SKM-1 treated with dmso at 0.1 percent for 144 hours (cell line): ENCODE measurements at regions not wholly inside any gene's neighbourhood (a gene's known extent, or its start where the extent isn't known, plus 50 kb on each side); places are given as distances from the start of the nearest gene placed in this dataset.

ENCODE experiments used
- DNase-seq: peaks from one replicate; lab custom pipeline; 2025; ENCODE audit not compliant: unreplicated experiment; lab: John Stamatoyannopoulos, UW

DNA sequence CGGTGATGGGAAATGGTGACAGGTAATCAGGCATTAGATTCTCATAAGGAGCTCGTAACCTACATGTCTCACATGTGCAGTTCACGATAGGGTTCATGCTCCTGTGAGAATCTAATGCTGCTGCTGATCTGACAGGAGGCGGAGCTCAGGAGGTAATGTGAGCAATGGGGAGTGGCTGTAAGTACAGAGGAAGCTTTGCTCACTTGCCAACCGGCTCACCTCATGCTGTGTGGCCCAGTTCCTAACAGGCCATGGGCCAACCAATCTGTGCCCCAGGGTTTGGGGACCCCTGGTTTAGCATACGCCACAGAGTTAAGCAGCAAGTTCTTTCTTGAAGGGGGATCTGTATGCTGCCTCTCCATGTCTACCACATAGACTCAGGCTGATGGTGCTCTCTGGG is 133.1 kb downstream of the IQUB start:
- DNase-seq = no peak

DNA sequence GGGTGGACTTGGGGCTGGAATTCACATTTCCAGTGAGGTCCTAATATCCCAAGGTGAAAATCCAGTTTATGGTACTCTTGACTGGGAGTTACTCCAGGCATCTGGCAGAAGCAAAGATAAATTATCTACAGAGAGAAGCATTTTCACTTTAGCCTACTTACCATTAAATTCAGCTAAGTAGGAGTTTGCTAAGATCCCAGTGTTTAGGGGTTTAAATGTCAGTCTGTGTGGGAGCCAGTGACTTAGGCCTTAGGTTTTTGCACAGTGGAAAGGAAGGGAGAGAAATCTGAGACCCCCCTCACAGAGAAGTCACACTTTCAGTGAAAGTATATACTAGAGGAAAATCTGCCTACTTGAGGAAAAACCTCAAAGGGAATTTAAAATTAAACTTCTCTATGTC is 134.2 kb downstream of the IQUB start:
- no peak for DNase-seq

DNA sequence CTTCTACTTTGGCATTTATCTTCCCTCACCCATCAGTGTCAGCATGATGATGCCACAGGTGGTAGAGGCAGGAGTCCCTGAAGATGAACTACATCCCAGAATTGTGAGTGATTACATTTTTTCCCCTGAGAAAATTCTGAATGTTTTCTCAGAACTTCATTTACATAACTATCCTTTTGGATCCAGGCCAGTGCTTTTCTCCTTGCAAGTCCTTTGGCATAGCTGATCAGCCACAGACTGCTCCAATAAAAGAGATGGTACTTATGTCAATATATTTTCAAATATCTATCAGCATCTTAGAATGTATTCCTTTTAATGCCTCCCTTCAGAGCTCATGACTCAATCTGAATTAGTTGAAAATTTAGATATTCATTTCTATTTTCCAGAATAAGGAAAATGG is 135.5 kb downstream of the IQUB start:
- DNase-seq = no peak

DNA sequence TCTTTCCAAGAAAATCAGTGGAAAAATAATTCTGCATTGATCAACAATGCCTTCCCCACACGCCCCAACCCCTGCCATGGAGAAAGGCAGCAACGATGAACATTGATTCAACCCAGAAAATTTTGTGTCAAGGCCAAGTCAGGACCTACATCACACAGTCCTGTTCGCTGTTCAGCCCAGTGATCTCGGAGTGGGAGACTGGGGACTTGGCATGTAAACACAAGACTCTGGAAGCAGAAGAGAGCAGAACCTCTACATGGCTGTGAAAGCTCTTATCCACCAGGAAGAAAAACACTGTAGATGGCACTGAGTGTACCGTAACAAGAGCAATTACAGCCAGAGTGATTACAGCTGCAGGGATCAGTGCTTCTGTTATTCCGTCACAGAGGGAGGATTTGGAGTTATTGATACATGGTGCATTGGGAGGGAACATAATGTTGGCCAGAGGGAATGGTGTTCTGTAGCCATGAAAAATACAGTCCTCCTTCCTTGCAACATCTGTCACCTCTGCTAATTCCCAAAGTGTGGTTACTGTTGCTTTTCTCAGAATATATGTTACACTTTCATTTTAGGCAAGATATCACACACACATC is 136.6 kb downstream of the IQUB start:
- DNase-seq = no peak

DNA sequence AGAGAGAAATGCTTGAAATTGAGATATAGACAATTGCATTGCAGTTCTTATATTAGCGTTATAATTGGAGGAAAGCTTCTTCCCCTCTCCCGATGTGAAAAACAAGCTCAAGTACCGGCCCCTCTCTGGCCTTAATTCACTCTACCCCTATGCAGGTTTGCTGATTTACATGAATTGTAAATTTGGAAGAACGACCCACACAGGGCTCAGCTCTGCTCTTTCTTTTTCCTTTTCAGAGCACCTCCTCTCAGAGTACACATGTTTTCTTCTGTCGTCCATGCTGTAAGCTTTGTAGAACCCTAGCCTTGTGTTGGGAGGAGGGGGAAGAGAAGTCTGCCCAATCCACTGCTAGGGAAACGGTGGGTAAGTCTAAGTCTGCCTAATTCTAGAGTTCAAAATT is 140.8 kb downstream of the IQUB start:
- no peak for DNase-seq

DNA sequence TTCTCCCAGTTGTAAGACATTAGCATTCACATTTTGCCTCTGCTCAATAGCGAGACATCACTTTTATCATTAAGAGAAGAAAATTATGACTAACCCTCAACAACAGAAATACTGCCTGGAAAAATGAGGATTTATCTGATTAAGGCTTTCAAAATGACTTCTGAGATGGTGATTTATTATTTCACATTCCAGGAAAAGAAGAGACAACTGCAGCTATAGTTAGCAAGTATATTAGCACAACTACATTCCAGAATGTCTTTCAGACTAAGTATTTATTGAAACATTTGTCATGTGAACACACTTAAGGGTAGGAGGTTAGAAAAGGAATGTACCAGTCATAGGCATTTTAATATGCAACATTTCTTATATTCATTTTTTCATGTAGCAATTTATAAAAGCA is 162.0 kb downstream of the IQUB start:
- no peak for DNase-seq

DNA sequence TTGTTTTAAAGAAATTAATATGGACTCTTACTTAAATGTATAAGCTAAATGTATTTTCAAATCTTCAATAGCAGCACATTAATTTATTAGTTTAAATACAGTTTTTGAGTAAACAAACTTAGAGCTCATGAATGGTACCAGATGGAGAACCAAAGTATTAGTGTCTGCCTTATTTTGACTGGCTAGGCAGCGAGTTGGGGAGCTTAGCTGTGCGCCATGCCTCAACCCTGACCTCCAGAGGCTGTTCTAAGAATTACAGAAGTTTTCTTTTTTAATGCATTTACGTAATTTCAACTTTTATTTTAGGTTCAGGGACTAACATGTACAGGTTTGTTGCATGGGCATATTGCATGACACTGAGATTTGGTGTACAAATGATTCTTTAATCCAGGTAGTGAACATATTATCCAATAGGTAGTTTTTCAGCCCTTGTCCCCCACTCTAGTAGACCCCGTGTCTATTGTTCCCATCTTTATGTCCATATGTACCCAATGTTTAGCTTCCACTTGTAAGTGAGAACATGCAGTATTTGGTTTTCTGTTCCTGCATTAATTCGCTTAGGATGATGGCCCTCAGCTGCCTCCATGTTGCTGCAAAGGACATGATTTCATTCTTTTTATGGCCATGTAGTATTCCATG is 166.8 kb downstream of the IQUB start:
- peak; percentile 59 for DNase-seq

DNA sequence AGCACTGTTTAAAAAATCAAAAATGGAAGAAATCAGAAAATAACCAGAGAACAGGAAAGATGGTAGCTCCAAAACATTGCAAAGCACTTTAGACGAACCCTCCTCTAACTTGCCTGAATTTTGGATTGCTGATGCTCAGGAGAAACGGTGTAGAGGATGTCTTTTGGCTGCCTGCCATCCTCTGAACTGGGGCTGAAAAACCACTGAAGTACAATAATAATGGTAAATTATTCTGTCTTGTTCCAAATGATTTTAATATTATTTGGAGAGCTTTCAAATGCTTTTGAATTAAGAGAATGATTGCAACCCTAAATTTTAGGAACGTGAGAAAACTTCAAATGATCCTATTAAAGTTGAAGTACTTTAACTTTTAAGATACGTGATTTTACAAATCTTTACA is 167.3 kb upstream of the SLC13A1 start:
- no peak for DNase-seq

DNA sequence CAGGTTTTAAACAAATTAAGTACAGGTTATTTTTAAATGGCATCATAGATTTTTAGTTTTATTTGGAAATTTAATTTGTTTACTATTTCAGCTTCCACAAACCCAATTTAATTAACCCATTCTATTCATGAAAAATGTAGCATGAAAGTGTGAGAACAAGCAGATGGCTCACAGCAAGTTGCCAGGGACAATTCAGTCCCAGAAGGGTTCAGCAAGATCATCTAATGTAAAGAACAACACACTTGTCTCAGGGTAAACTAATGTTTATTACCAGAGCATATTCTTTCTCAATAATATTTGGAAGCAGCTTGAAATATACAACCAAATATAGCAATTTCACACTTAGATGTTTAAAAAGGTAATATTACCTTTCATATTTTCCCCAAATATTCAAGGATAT is 166.9 kb upstream of the SLC13A1 start:
- DNase-seq = no peak

DNA sequence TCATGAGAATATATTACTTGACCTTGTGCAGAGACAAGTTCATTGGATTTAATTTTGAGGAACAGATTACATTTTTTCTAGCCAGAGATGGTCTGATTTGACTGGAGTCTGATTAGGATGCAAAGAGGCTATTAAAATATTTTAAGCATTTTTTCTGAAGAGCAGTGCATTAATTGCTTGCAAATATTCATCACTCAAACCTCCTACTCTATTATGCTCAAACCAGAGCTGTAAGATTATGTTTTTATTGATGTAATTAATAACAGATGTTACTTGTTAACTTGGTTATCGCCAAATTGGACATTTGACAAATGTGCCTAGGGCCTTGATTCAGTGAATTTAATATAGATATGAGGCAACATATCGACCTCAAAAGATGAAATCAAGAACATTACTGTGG is 160.9 kb upstream of the SLC13A1 start:
- no peak for DNase-seq

DNA sequence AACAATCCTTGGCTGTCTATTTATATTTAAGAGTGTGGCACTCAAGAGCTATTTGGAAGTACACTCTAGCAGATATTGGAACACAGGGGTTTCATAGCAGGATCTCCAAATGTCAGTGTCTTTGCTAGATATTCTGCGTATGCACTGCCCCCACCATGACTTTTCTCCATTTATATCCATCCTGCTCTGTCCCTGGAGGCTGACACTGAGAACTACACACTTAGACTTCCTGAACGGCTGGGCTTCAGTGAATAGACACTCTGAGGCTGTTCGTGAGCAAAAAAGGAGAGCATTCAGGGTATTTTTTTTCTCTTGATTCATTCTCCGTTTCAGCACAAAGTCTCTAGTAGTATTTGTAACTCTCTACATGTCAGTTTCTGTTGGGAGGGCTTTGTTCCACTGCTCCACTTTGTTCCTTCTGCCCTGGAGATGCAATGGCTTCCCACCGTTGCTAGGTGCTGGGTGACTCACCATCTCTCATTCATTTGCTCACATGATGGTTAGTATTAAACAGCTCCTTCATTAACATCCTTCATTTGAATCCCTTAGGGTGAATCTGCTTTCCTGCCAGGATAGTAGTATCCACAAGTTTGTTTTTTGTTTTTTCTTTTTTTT is 155.9 kb upstream of the SLC13A1 start:
- no peak for DNase-seq

DNA sequence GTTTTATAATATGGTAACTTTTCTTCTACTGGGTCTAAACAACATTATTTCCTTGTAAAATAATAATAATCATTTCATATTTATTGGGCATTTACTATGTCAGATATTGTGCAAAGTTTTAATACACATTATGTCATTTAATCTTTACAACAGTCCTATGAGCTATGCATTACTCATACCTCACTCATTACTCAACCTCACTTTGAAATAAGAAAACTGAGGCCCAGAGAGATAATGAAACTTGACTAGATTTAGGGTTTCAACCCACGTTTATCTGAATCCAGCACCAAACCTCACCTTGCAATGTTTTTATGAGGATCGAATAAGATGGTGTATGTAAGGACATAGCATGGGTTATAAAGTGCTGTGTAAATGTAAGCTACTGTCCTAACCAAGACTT is 153.2 kb upstream of the SLC13A1 start:
- no peak for DNase-seq

DNA sequence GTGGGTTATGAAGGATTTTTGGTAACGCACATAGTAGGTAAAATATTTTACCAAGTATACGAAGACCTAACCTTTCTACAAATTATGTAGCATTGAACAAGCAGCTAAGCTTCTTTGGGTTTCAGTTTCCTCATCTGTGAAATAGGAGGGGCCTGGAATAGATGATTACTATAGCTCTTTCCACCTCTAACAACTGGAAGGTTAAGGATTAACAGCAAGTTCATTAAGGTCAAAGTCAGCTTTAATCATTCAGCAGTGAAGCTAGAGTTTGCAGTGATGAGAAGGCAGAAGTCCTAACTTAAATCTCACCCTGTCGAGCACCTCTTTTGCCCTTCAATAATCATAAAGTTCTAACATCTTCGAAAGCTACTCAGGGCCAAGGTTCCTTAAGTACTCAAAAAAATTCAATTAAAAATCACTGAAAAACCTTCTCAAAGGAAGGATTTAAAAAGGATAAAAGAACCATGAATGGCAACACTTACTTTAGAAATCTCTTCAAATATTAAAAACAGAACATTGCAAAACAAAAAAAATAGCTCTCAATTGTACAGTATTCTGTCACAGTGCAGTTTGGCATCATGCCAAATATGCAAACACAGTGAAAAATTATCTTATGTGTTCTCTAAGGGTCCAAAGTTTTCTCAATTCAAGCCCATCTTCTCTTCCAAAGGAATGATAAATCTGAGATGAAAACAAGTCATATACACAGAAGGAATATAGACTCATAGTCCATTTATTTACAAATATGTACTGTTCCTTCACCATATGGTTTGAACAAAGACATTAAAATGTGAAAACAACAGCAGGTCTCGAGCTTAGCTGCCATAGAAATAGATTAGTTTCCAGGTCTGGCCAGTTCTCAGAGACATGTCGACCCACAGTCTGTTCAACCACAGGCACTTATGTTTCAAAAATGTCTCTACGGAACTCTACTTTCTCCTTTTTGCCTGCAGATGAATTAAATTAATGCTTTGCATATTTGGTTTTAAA is 152.0 kb upstream of the SLC13A1 start:
- no peak for DNase-seq

DNA sequence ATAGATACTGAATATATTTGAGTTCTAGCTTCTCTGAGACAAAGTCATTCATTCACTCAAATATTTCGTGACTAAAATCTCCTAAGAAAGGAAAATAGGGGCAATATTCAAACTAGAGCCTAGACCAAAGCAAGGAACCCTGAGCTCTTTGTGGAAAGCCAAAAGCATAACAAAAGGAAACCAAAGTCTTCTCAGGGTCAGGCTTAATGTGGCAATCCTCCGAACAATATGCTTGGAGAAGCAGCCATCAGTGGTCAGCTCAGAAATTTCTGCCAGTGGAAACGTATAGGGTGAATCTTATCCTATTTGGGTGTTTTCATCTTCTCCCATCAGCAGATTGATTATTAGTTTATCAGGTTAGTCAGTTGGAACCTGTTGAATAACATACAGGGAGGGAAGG is 151.3 kb upstream of the SLC13A1 start:
- DNase-seq = no peak

DNA sequence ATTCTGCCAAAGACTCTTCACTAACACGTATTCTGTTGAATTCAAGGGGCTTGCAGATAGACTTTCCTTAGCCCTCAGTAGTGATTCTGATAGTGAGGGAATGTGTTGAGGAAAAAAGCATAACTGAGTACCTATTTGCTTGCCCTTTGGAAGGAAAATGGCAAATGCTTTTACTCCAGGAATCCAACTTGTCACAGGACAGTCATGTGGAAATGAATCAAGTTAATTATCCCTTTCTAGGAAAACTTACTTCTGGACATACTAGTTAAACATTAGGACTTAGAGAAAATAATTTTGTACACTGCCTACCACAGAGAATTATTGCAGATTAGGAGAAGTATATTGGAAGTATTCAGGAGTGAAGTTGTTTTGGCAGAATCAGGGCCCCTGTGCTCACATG is 148.9 kb upstream of the SLC13A1 start:
- DNase-seq = no peak

DNA sequence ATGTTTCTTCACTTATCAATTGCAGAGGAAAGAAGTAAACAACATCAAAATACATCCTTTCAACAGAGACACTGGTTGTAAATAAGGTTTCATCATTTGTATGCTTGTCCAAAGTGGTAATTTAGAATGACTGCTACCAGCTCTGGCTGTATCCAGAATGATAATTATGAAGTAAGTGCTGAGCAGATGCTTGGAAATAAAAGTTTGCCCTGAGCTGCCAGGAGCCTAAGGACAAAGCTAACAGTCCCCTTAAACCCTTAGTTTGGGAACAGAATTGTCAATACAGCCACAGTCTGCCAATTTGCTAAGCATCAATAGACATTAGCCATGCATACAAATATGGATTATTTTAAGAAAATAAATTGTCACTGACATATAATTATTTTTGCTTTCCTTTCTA is 147.0 kb upstream of the SLC13A1 start:
- no peak for DNase-seq

DNA sequence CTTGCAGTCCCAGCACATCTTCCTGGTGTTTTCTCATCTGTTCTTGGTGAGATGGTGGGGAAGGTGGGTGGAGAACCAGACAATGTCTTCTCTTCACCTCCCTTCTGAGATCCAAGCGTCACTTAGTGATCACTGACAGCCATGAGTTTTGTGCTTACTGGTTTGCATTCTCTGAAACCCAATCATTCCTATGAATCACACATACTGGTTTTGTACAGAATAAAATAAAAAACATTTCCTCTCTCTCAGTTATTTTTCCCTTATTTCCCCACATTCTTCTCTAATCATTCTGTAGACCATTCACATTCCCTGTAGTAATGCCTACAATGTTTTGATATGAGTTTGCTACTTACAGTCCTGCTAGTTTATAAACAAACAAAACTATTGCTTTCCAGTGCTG is 143.8 kb upstream of the SLC13A1 start:
- DNase-seq = no peak

DNA sequence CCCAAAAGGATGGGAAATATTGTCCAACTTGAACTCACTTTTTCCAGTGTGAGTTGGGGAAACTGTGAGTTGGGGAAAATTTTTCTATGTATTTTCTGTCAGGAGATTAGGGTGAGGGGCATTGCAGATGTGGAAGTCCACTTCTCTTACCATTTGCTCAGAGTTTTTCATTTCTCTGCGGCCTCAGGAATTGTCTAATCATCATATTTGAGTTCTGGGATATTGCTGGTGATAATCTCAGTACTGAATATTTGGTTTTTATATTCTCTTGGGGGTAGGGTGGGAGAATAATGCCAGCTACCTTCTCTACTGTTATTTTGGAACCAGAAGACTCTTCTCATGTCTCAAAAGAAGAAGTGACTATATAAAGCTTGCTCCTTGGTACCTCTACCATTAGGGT is 141.3 kb upstream of the SLC13A1 start:
- no peak for DNase-seq

DNA sequence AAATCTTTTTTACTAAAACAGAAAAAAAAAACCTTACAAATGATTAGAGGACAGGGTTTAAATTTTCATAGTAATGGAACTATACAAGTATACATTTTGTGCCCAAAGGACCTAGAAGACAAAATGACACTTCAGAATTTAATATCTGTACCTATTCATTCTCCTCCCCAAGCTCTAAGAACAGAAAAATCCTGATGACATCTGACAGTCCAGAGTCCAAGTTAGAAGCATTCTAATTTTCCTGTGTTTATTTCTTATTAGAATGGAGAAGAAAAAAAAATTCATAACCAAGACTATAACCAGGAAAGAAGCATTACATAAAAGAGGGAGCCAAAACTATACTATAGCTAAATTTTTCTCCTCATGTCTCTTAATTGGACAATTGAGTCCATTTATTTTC is 138.9 kb upstream of the SLC13A1 start:
- no peak for DNase-seq

DNA sequence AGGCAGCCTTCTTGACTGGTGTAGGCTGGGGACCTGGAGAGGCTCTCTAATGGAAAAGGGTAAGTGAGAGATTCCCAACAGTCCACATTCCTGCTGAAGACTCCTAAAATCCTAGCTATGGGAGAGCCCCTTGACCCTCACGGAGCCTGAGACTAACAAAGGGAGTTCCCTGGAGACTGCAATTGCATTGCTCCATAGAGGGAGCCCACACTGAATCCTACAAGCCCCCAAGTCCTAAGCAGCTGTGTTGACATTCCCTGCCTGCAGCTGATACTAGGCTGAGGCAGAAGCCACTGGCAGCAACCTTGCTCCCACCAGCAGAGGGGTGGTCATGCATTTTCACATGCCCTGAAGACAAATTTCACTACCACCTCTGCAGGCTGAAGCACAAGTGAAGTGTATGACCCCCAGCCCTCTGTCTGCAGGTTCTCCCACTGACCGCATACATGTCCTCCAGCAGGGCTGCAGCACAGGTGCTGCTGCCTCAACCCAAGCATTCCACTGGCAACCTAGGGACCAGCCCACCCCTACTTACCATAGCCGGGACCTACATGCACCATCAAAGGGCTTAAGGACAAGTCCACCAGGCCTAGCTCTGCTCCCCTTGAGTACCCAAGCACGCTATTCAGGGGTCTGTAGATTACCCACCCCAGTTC is 130.3 kb upstream of the SLC13A1 start:
- DNase-seq = no peak

DNA sequence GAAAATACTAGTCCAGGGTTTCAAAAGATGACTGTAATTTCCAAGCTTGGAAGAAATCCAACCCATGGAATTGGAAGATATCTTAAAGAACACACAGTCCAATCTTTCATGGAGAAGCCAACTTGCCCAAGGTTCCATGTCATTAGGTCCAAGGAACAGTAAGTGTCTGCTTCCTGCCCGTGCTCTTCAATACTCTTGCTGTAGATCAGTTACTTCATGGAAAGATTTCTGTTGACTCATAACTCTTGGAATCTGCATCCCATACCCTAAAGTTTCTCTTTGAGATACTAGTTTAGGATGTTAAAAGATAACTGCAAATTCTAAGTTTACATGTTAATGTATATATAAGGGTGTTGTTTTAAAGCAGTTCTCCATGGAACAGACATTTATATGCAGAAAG is 127.9 kb upstream of the SLC13A1 start:
- DNase-seq = no peak
